ENCODE measurements at regions not wholly inside any gene's neighbourhood (a gene's known extent, or its start where the extent isn't known, plus 50 kb on each side); places are given as distances from the start of the nearest gene placed in this dataset.
A peak's percentile ranks its signal among the peaks of the same experiment; 100 is the strongest.

DNA sequence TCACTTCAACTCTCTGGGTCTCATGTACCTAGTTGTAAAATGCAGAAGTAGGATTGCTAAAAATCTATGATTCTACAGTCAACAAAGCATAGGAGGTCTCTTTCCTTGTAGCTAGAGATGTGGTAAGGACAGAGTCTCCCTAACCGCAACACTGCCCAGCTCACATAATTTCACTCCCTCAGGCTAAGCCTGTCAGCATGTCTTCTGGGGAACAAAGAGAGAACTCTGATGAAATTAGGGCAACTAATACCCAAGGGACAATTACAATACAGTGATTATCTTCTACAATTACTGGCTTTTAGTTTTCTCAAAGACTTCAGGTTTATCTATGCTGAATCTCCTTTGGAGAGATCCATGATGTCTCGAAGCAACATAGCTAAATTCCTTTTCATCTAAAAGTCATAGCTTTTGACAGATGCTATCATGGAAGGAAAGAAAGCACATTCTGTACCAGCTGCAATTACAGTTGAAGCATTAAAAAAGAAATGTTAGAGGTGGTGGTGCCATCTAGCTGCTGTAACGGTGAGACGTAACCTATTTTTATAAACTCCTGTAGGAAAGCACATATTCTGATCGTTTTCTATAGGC lies 141.1 kb upstream of the TARS1 start:
- peak; percentile 56 to 67 for TF ChIP-seq CTCF (conservative IDR thresholded peaks at IDR 0.05; ENCODE audit: low read depth in 2 of 2)
- no peak for TF ChIP-seq EZH2 (IDR thresholded peaks at IDR 0.05; ENCODE audit: low read depth, unreplicated experiment)
- no peak for TF ChIP-seq CREB1 (CRISPR knock-in tag; IDR thresholded peaks at IDR 0.05; ENCODE audit: low read depth)
- no peak for TF ChIP-seq EZH2phosphoT487 (IDR thresholded peaks at IDR 0.05; ENCODE audit: unreplicated experiment)
- TF ChIP-seq STAT1 (IDR thresholded peaks at IDR 0.05; ENCODE audit: unreplicated experiment), result no peak
- no peak for TF ChIP-seq POLR2AphosphoS5 (IDR thresholded peaks at IDR 0.05; ENCODE audit: low read depth)

All from GM23338 (cell line).